ENCODE measurements at regions not wholly inside any gene's neighbourhood (a gene's known extent, or its start where the extent isn't known, plus 50 kb on each side); places are given as distances from the start of the nearest gene placed in this dataset.

DNA sequence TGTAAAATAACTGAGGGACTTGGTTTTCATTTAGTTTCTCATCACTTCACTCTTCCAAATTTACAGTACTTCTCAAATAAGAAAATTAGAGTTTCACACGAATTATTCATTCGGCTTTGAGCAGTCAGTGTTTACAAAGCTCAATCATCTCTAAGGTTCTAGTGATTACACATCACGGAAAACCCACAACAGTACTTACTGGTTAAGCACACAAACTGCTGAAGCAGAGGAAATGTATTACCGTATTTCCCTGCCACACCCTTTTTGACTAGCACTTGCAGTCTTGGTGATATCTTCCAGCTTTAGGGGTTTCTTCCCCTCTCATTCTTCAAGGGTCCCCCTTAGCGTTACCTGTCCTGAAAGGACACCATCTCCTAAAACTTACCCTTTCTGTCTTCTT lies 164.8 kb upstream of the CDIN1 start:
- Histone ChIP-seq H3K36me3 (no peaks in the 10 kb centered on the region), H3K4me3 (no peak overlapping the region), H3K4me1 (replicated peaks) (no peaks in the 10 kb centered on the region), H3K27me3 (replicated peaks; ENCODE audit: insufficient read depth) (no peaks in the 10 kb centered on the region), H3K27ac (no peak overlapping the region), H3K9me3 (no peaks in the 10 kb centered on the region)
- TF ChIP-seq POLR2AphosphoS5 (IDR thresholded peaks at IDR 0.05) (no peak), POLR2A (IDR thresholded peaks at IDR 0.05) (no peak)
- TF ChIP-seq, protein P1, sequence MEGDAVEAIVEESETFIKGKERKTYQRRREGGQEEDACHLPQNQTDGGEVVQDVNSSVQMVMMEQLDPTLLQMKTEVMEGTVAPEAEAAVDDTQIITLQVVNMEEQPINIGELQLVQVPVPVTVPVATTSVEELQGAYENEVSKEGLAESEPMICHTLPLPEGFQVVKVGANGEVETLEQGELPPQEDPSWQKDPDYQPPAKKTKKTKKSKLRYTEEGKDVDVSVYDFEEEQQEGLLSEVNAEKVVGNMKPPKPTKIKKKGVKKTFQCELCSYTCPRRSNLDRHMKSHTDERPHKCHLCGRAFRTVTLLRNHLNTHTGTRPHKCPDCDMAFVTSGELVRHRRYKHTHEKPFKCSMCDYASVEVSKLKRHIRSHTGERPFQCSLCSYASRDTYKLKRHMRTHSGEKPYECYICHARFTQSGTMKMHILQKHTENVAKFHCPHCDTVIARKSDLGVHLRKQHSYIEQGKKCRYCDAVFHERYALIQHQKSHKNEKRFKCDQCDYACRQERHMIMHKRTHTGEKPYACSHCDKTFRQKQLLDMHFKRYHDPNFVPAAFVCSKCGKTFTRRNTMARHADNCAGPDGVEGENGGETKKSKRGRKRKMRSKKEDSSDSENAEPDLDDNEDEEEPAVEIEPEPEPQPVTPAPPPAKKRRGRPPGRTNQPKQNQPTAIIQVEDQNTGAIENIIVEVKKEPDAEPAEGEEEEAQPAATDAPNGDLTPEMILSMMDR (IDR thresholded peaks at IDR 0.05) = no peak
- DNase-seq (ENCODE audit: low spot score) = no peak
- 84% methylated on average over 5 of the region's 5 CpGs for WGBS
- intact Hi-C loops (cut with DNase I) = no loop called here

DNA sequence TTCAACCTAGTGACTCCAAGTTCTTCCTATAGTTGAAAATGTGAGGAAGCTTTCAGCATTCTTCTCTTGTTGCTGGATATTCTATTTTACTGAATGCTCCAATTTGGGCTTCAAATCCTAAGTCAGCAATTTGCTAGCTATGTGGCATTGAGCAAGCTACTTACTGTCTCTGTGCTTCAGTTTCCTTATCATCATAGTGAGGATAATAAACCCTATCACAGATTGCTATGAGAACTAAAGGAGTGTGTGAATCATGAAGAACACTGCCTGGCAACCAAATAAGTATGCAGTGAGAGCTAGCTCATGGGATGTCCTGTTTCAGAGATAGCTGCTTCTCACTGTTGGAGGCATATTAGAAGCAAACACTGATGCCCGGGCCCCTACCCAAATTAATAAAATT lies 163.8 kb upstream of the CDIN1 start:
- H3K4me1 ChIP-seq (replicated peaks) = no peaks in the 10 kb centered on the region
- no peak overlapping the region for H3K4me3 ChIP-seq
- H3K36me3 ChIP-seq = no peaks in the 10 kb centered on the region
- H3K27ac ChIP-seq = no peak overlapping the region
- intact Hi-C loops (cut with DNase I) = no loop called here
- H3K27me3 ChIP-seq (replicated peaks; ENCODE audit: insufficient read depth) = no peaks in the 10 kb centered on the region
- WGBS = 86% methylated on average over 1 of the region's 1 CpG
- H3K9me3 ChIP-seq = no peaks in the 10 kb centered on the region
- TF ChIP-seq, protein P1 (IDR thresholded peaks at IDR 0.05) = no peak
- no peak for TF ChIP-seq POLR2A (IDR thresholded peaks at IDR 0.05)
- no peak for TF ChIP-seq POLR2AphosphoS5 (IDR thresholded peaks at IDR 0.05)
- DNase-seq (ENCODE audit: low spot score) = no peak

DNA sequence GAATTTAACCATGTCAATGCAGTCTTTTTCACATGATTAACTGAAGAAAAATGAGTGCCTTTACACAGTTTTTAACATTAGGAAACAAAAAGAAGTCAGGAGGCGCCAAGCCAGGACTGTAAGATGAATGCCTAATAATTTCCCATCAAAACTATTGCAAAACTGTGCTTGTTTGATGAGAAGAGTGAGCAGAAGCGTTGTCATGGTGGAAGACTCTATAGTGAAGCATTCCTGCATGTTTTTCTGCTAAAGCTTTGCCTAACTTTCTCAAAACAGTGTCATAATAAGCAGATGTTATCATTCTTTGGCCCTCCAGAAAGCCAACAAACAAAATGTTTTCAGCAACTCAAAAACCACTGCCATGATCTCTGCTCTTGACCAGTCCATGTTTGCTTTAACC lies 156.8 kb upstream of the CDIN1 start:
- TF ChIP-seq, protein P1 (IDR thresholded peaks at IDR 0.05) = no peak
- TF ChIP-seq POLR2AphosphoS5 (IDR thresholded peaks at IDR 0.05) (no peak), POLR2A (IDR thresholded peaks at IDR 0.05) (no peak)
- no peaks in the 10 kb centered on the region for H3K36me3 ChIP-seq
- H3K9me3 ChIP-seq = no peaks in the 10 kb centered on the region
- H3K4me1 ChIP-seq (replicated peaks) = no peaks in the 10 kb centered on the region
- H3K27ac ChIP-seq = no peak overlapping the region
- no peaks in the 10 kb centered on the region for H3K27me3 ChIP-seq (replicated peaks; ENCODE audit: insufficient read depth)
- 88% methylated on average over 2 of the region's 2 CpGs for WGBS
- intact Hi-C loops (cut with DNase I) = no loop called here
- no peak overlapping the region for H3K4me3 ChIP-seq
- DNase-seq (ENCODE audit: low spot score) = no peak

GRCh38 chr15:36426691-36427090 lies 152.7 kb upstream of the CDIN1 start:
- intact Hi-C loops (cut with DNase I) = no loop called here
- no peaks in the 10 kb centered on the region for H3K9me3 ChIP-seq
- H3K27me3 ChIP-seq (replicated peaks; ENCODE audit: insufficient read depth) = no peaks in the 10 kb centered on the region
- no peaks in the 10 kb centered on the region for H3K36me3 ChIP-seq
- WGBS = 83% methylated on average over 4 of the region's 4 CpGs
- no peaks in the 10 kb centered on the region for H3K4me1 ChIP-seq (replicated peaks)
- no peak for DNase-seq (ENCODE audit: low spot score)
- no peak for TF ChIP-seq POLR2A (IDR thresholded peaks at IDR 0.05)
- TF ChIP-seq, protein P1 (IDR thresholded peaks at IDR 0.05) = no peak
- no peak for TF ChIP-seq POLR2AphosphoS5 (IDR thresholded peaks at IDR 0.05)
- no peak overlapping the region for H3K27ac ChIP-seq
- H3K4me3 ChIP-seq = no peak overlapping the region

GRCh38 chr15:36428102-36428845 lies 151.2 kb upstream of the CDIN1 start:
- intact Hi-C loops (cut with DNase I) = no loop called here
- 72% methylated on average over 4 of the region's 4 CpGs for WGBS
- no peak for TF ChIP-seq POLR2A (IDR thresholded peaks at IDR 0.05)
- no peak for TF ChIP-seq POLR2AphosphoS5 (IDR thresholded peaks at IDR 0.05)
- TF ChIP-seq, protein P1 (IDR thresholded peaks at IDR 0.05) = no peak

More at GRCh38 chr15:36428102-36428845, 151.2 kb upstream of the CDIN1 start:
- Histone ChIP-seq H3K36me3 (no peaks in the 10 kb centered on the region), H3K4me3 (no peak overlapping the region), H3K4me1 (replicated peaks) (no peaks in the 10 kb centered on the region), H3K27me3 (replicated peaks; ENCODE audit: insufficient read depth) (no peaks in the 10 kb centered on the region), H3K9me3 (no peaks in the 10 kb centered on the region), H3K27ac (no peak overlapping the region)
- DNase-seq (ENCODE audit: low spot score) = no peak

Data from prostate gland (tissue), 2 donors.